Islet of Langerhans (tissue), 1 donor: ENCODE measurements at regions not wholly inside any gene's neighbourhood (a gene's known extent, or its start where the extent isn't known, plus 50 kb on each side); places are given as distances from the start of the nearest gene placed in this dataset.

Source experiments
- FAIRE-seq: peaks from one replicate; lab custom pipeline; 2011; peaks lifted over from hg19 to GRCh38; lab: Jason Lieb, UNC

DNA sequence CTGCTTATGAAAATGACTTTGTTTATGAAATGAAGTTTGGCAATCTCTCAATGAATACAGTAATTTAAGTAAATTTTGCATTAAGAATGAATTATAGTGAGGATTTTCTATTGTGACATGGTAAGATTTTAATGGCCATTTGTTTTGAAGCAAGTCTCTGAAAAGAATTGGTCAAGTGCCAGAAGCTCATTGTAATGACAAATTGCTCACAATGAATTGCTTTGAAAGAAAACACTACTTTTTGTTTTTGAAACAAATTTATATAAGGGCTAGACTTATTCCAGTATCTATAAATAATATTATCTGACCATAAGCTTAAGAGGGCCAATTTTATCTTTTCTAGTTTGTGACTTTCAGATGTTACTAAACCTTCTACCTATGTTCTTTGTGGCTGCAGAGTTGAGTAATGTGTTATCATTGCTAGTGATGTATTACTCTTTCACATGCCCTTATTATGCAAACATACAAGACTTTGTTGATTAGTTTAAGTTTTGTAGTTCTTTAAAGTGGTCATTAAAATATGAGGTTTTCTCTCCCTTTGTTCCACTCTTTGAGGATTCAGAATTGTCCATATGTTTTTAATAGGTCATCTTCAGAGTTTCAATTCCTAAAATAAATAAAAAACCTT, 93.0 kb upstream of the ZNF608 start:
- FAIRE-seq: peak; percentile 74

DNA sequence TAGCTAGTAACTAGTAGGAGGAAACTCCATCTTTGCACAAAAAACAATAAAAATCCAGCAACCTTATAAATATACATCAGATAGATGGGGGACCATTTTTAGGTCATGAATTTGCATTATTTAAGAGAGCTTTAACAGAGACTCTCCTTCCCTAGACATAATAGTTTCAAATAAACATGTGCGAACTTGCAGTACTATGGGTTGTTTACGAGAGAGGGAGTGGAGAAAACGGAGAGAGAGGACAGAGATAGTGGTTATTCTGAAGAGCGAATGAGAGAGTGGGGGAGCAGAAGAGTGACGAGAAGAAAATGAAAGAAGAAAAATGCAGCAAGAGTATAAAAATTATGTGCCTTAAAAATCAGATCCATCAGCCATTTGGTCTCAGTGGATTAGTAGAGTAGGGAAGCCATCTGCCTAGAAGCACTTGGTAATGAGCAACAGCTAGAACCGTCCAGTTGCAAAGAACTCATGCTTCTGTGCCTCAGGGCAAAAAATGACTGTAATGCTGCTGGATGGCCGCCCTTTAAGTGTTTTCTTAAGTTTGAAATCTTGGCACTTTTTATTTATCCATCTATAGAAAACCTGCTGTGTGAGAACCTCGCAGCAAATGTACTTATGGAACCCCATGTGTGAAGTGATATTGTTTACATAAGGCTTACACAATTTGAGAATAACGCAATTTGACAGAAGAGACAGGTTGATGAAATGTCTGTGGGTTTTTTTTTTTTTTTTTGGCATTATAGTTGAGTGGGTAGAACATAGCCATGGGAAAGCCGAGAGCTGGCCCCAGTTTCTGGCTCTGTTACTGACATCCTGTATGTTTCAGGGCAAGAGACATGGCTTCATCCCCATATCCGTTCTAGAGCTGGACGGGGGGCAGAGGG, 95.6 kb upstream of the ZNF608 start:
- no peak for FAIRE-seq

DNA sequence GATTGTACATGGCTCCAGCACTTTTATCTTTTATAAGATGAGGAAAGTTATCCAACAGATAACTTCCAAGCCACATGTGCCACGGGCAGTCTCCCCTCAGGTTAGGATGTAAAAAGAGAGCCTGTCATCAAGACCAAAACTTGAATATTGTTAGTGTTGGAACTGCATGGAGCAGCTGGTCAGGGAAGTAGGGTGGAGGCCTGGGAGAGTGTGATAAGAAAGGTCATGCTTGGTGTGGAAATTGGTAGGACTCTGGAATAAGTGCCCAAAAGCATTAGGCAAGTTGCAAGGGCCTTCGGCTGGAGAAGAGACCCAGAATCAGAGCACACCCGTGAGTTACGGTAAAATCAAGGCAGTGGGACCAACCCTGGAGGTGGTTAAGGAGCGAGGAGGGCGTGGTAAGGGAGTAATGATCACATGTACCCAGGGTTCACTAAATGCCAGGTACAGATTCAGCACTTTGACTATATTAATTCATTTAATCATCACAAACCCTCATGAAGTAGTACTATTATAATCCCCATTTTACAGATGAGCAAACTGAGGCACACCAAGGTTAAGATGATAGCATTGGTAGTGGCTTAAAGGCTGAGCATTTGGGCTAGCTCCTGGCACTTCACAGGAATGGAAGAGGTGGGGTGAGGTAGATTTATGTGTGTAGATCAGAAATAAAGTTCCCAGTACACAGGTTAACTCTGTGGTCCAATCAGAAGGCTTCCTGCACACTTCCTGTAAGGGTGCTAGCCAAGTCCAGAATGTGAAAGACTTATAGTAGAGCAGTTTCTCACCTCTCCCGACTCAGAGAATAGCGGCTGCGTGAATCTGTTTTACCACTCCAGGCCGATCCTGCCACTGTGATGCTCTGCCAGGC, 96.5 kb upstream of the ZNF608 start:
- no peak for FAIRE-seq

DNA sequence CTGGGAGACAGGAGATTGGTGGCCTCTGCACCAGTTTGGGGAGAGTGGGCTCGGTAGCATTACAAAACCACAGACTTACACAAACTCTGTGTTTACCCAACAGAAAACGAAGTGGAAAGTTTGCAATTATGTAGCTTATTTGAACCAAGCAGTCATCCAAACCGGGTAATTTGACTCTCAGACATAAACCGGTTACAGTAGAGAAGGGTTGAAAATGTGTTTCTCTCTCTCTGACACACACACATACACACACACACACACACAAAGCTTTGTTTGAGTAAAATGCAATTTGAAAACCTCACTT, 97.1 kb upstream of the ZNF608 start:
- FAIRE-seq: no peak

DNA sequence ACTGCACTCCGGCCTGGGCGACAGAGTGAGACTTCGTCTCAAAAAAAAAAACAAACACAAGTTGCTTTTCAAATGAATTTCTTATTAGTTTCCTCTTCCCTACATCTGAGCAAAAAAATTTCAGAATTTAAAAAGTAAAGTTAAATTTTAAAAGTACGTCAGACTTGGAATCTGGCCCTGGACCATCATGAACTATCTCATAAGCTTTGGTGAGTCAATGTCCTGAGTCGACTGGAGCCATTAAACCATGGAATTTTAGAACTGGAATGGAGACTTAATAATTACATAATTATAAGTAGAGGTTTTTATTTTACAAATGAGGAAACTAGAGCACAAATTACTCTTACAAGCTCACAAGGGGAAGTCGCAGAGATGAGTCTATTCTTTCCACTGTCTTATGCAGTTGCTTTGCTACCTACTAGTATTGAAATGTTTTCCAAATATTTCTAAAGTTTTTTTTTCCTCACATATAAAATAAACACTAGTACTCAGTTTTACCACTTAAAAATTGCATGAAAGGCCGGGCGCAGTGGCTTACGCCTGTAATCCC, 98.0 kb upstream of the ZNF608 start:
- FAIRE-seq: no peak

DNA sequence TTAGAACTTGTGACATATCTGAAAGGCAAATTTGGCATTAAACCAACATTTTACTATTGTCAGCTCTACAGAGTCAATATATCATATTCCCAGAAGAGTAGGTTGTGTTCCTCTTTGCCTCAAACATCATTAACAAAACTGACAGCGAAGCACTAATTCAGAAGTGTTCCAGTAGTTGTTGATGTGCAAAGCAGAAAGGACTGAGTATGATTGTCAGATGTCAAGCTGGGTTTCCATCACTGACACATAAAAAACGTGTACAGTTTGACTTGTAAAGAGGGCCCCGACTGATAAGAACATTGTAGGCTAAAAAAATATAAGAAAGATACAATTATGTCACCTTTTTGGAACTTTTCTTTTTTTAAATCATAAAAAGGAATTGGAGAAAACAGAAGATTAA, 101.5 kb upstream of the ZNF608 start:
- FAIRE-seq: peak; percentile 56

DNA sequence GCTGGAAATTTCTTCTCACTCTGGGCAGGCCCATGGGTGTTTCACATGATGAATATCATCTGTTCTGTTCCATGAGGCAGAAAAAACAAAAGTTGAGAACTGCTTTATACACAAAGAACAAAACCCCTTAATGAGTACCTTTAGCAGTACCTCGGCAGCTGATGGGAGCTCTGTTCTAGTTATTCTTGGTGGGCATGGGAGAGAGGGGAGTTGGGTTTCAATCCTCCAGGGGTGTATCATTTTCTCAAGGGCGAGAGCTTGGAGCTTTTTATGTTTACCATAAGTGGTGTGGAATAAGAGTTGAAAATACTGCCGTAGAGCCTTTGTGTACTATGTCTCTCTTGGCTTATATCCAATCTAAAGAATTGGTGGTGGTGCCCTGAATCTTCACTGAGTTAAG, 103.3 kb upstream of the ZNF608 start:
- no peak for FAIRE-seq

DNA sequence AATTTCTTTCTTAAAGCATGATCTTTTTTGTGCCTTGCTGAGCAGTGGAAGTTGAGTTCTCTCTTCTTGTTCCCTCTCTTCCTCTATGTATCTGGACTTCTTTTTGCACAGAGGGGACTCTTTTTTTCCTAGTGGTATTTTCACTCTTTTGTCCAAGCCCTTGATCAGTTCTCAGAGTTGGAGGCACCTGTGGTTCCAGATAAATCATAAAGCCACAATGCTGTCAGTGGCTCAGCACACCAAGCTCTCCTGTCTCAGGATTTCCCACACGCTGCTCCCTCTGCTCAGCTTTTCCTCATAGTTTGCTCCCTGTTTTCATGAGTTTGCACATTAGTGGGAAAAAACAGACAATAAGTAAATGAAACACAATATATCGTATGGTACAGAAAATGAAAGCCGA, 110.3 kb upstream of the ZNF608 start:
- no peak for FAIRE-seq

DNA sequence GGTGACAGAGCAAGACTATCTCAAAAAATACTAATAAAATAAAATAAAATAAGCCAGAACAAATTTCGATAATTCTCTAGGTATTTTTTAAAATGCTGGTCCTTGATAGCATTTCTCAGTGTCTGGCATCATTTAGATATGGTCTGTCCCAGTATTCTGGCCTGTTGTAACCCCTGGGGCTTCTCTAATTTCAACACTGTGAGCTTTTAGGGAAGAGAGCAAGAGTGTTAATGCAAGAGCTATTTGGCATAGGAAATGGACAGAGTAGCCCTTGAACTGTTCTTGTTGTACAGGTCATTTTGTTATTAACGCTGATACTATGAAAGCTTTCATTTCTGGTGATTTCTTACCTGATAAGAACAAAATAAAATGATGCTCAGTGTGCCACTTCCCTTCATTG, 112.2 kb upstream of the ZNF608 start:
- no peak for FAIRE-seq

DNA sequence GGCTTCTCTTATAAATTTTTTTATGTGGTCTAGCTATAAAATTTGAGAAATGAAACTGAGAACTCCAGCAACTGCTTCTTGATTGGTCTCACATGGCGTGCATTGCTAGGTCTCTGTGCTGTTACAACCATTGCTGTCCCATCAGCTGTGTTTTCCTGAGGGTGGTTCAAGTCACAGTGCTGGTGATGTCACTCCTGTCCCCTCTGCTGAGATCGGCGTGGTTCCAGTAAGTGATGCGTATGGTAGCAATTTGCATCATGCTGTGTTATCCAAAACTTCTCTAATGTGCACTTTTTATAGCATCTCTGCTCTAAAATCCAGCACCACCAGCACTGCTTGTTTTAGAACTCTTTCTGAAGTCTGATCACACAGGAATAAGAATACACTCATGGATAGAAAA, 112.6 kb upstream of the ZNF608 start:
- no peak for FAIRE-seq

DNA sequence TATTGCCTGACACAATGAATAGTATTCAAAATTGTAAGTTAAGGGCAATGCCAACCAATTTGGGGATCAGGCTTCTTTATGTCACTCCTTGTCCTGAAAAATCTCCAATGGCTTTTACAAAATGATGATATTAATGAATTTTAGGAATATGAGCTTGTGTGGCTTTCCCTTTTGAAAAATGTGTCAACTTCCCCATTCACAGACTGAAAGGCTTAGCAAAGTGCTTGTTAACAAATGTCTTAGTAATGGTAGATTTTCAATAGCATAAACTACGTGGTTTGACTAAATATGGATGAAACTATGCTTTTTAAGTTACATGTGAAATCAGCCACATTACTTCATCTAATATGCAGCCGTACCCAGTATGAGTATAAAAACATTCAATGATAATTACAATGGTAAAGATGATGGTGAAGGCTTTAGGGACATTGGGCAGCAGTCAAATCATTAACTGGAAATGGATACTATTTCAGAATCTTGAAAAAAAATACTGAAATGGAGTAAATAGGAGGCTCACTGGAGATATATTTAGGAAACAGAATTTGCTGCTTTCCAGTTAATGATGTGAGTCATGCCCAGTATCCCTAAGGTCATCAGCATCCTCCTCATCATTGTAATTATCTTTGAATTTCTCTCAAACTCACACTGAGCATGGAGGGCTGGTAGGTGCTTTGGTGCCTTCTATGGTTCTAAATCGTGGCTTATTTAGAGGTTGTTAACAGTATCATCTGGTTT, 113.3 kb upstream of the ZNF608 start:
- FAIRE-seq: no peak

DNA sequence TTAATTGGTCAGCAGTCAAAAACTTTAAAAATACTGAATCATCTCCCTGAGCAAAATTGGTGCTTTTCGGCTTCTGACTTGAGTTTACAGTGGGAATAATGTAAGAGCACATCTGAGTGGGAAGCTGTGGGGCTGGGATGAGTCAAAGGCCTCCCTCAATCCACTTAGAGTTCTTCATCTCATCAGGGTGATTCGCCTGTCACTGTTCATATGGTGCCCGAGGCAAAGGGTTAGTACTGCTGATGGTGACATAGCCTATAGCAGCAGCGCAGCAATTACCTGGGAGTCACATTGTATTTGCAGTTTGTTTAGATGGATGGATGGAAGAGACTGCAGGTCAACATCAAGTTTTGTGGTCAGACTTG, 113.8 kb upstream of the ZNF608 start:
- no peak for FAIRE-seq

DNA sequence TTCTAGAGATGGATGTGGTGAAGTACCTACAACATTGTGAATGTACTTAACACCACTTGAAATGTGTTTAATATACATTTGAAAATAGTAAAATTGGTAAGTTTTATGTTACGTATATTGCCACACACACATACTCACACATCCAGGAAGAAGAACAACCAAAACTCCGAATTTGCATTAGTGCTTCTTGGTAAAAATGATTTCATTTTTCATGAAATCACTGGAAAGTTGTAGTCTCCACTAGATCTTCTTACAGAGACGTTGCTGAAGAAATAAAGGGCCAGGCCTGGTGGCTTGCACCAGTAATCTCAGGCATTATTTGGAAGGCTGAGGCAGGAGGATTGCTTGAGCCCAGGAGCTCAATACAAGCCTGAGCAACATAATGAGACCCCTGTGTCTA, 118.6 kb upstream of the ZNF608 start:
- FAIRE-seq: no peak

DNA sequence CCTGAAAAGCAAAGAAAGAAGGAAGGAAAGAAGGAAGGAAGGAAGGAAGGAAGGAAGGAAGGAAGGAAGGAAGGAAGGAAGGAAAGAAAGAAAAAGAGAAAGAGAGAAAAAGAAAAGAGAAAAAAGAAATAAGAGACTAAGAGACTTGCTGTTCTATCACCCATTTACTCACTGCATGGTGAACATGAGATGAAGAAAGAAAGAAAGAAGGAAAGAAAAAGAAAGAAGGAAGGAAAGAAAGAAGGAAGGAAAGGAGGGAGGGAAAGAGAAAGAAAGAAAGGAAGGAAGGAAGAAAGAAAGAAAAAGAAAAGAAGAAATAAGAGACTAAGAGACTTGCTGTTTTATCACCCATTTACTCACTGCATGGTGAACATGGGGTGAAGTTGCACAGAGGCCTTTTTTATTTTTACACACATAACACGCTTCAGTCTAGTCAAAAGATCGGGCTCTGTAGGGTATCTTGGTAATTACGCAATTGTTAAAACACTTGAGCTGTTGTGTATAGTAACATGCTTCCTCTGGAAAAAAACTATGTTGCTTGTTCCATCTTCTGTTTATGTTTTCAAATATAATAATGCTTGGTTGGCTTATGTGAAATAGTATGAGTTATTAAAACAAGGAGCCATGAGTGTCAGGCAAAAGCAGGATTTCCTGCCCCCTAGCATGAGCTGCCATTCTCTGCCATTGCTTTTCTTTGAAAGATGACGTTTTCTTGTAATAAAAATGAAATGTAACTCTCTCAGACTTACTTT, 119.3 kb upstream of the ZNF608 start:
- no peak for FAIRE-seq

DNA sequence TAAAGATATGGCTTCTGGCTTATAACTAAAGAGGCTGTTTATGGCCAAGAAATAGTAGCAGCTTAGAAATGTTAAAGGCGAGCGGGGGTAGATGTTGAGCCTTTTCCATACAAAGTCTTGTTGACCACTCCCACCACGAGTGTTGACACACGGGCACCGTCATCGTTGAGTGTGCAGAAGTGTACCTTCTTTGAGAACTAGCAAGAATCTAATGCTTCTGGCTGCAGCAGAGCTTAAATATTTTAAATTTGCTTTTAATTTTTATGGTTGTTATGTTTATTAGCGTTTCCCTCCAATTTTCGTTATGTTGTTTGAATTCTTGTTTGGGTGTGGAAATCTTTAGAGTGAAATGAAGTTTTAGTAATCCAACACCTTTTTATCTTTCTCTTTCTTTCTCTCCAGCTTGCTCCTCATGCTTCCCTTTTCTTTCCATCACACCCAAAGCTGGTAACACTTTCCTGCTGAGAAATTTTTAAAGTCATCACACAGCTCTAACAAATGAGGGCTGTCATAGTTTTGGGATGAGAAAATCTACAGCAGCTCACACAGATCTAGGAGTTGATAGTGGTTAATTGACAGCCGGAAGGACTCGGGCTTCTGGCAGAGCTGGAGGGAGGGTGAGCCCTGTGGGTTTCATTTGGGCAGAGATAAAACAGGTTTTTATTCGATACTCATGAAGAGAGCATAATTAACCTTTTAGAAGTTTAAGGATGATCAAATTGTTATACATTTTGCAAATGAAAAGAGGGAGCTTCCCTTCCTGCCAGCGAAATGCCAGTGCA, 120.1 kb upstream of the ZNF608 start:
- FAIRE-seq: no peak

DNA sequence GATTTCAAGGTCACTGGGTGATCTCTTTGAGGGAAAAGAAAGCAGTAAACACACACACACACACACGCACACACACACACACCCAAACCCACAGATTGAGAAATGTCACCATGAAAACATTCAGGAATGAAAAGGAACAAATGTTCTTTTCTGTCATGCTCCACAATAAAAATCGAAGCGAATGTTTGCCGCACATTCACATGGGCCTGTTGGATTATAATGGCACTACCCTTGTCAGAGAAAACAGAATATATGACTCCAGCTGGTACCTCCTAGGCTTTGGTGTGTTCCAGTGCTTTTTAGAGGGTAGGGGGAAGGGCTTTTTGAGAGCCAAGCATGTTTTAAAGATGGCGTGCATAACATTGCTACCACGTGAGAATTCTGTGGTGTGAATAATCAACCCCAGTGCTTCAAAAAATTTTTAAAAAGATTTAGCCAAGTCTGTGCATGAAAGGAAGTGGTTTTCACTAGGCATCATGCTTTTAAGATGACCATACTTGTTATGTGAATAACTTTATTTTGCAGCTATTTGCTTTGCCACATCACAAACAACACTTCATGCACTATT, 120.8 kb upstream of the ZNF608 start:
- FAIRE-seq: no peak

DNA sequence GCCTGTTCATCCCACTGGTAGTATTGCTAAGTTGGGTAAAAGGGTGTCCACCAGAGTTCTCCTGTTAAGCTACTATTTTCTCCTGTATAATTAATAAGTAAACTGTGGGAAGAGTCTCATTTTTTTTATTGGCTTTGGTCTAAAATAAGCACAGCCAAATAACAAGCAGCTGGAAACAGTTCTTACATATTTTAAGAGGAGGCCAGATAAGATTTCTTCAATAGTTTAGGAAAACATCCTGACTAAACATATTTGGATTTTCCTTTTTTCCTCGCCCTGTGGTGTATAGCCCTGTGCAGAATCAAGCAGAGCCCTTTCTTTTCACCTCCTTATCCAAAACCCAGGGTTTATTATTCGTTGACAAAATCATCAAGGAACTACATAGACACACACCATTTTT, 122.2 kb upstream of the ZNF608 start:
- peak; percentile 79 for FAIRE-seq

DNA sequence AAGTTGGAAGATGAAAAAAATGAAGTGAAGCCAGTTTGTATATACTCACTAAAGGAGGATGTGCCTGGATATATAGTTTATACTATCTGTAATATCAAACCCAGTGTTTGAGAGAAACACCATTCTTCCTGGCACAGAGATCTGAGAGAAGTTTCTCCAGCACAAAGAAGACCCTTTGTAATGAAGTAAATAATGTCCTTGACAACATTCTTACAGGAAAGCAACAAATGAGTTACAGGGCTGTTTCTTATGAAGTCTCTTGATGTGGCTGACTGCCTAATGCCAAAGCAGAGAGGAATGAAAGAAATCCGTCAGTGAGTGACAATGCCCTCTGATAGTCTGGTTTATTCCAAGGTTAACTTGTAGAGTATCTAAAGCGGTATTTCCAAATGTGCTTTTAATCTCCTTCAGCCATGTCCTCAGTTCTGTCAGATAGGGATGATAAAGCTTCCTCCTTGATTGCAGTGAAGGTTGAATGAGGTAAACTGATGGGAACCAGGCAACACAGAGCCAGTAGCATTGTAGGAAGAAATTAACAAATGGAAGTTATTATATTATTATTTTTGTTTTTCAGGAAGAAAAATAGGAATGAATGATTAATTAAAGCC, 123.1 kb upstream of the ZNF608 start:
- FAIRE-seq: no peak

DNA sequence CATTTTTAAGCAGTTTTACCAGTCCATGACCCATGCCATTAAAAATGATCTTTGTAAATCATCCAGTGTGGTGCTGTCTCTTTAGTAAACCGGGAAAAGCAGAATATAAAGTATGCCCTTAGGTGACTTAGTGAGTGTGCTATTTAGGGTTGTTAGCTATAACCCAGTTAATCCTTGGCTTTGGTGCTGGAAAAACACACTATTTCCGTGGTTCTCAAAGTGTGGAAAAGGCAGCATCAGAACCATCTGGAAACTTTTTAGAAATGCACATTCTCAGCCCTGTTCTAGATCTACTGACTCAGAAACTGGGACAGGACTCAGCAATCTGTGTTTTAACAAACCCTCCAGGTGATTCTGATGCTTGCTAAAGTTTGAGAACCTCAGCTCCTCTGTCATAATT, 123.6 kb upstream of the ZNF608 start:
- no peak for FAIRE-seq

DNA sequence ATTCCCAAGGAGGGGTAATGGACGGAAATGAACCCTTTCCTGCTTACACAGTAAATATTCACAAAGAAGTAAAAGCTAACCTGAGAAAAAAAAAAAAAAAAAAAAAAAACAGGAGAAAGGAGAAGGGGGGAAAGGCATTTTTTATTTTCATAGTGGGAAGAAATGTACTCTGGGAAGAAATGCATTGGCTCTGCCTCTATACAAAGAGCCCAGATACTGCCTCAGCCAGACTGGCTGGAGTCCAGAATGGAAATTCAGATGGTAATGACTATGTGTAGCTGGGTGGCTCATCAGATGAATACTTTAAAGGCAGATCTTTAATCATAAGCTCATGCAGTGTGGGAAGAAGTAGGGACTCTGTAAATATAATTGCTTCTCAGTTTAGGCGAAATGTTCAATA, 124.9 kb upstream of the ZNF608 start:
- FAIRE-seq: no peak
